ENCODE measurements at regions not wholly inside any gene's neighbourhood (a gene's known extent, or its start where the extent isn't known, plus 50 kb on each side); places are given as distances from the start of the nearest gene placed in this dataset.

DNA sequence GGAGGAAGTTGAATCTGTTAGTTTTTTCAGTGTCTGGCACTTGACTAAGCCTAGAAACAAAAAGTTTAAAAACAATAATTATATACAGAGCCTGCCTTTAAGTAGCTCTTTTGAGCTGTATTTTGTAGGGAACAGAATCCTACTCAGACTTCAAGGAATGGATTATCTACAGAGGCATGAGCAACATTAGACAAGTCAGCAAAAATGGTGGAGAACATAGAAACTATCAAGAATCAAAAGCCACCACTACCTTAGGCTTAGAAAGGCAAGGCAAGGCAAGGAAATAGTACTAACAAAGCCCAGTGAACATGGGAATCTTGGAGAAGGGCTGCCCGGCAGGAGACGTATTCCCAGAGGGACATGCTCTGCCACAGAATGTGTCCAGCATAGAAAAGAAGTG, 353.6 kb upstream of the FAT3 start:
- Histone ChIP-seq H3K27ac (replicated peaks) (no peak overlapping the region), H3K4me3 (replicated peaks; ENCODE audit: insufficient read depth, low read length) (no peak overlapping the region), H3K27me3 (ENCODE audit: insufficient read depth, poor library complexity, severe bottlenecking) (no peaks in the 10 kb centered on the region)
- no peak for DNase-seq (ENCODE audit: low read depth in 1 of 2, low spot score in 1 of 2)
- TF ChIP-seq POLR2AphosphoS5 (IDR thresholded peaks at IDR 0.05; ENCODE audit: low read depth): no peak
- no peak for TF ChIP-seq GABPA (IDR thresholded peaks at IDR 0.05; ENCODE audit: low read depth)
- TF ChIP-seq, protein P1, sequence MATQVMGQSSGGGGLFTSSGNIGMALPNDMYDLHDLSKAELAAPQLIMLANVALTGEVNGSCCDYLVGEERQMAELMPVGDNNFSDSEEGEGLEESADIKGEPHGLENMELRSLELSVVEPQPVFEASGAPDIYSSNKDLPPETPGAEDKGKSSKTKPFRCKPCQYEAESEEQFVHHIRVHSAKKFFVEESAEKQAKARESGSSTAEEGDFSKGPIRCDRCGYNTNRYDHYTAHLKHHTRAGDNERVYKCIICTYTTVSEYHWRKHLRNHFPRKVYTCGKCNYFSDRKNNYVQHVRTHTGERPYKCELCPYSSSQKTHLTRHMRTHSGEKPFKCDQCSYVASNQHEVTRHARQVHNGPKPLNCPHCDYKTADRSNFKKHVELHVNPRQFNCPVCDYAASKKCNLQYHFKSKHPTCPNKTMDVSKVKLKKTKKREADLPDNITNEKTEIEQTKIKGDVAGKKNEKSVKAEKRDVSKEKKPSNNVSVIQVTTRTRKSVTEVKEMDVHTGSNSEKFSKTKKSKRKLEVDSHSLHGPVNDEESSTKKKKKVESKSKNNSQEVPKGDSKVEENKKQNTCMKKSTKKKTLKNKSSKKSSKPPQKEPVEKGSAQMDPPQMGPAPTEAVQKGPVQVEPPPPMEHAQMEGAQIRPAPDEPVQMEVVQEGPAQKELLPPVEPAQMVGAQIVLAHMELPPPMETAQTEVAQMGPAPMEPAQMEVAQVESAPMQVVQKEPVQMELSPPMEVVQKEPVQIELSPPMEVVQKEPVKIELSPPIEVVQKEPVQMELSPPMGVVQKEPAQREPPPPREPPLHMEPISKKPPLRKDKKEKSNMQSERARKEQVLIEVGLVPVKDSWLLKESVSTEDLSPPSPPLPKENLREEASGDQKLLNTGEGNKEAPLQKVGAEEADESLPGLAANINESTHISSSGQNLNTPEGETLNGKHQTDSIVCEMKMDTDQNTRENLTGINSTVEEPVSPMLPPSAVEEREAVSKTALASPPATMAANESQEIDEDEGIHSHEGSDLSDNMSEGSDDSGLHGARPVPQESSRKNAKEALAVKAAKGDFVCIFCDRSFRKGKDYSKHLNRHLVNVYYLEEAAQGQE (IDR thresholded peaks at IDR 0.05; ENCODE audit: insufficient replicate concordance, low read depth): no peak
- no peak for TF ChIP-seq SPI1 (IDR thresholded peaks at IDR 0.05; ENCODE audit: borderline replicate concordance, low read depth)
- TF ChIP-seq, protein P2, sequence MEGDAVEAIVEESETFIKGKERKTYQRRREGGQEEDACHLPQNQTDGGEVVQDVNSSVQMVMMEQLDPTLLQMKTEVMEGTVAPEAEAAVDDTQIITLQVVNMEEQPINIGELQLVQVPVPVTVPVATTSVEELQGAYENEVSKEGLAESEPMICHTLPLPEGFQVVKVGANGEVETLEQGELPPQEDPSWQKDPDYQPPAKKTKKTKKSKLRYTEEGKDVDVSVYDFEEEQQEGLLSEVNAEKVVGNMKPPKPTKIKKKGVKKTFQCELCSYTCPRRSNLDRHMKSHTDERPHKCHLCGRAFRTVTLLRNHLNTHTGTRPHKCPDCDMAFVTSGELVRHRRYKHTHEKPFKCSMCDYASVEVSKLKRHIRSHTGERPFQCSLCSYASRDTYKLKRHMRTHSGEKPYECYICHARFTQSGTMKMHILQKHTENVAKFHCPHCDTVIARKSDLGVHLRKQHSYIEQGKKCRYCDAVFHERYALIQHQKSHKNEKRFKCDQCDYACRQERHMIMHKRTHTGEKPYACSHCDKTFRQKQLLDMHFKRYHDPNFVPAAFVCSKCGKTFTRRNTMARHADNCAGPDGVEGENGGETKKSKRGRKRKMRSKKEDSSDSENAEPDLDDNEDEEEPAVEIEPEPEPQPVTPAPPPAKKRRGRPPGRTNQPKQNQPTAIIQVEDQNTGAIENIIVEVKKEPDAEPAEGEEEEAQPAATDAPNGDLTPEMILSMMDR (IDR thresholded peaks at IDR 0.05; ENCODE audit: insufficient read depth, low read length): no peak

DNA sequence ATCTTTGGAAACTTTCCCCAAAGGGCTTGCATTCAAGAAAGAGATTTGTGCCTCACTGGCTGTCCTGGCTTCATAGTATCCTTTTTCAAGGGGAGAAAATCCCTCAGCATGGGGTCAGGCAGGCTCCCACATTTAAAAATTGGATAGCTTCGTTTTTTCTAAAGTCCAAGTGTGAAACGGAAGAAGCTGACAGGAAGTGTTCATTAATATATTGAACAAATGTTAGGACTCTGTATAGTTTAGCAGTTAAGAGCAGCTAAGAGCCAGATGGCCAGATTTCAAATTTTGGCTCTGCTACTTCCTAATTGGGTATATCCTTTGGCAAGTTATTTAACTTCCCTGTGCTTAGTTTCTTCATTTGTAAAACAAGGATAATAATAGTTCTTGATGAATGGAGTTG, 354.9 kb upstream of the FAT3 start:
- H3K4me3 ChIP-seq (replicated peaks; ENCODE audit: insufficient read depth, low read length): no peak overlapping the region
- no peak overlapping the region for H3K27ac ChIP-seq (replicated peaks)
- no peak for DNase-seq (ENCODE audit: low read depth in 1 of 2, low spot score in 1 of 2)
- TF ChIP-seq GABPA (IDR thresholded peaks at IDR 0.05; ENCODE audit: low read depth) (no peak), POLR2AphosphoS5 (IDR thresholded peaks at IDR 0.05; ENCODE audit: low read depth) (no peak), SPI1 (IDR thresholded peaks at IDR 0.05; ENCODE audit: borderline replicate concordance, low read depth) (no peak)
- TF ChIP-seq, protein P1 (IDR thresholded peaks at IDR 0.05; ENCODE audit: insufficient replicate concordance, low read depth): no peak
- TF ChIP-seq, protein P2 (IDR thresholded peaks at IDR 0.05; ENCODE audit: insufficient read depth, low read length): no peak
- H3K27me3 ChIP-seq (ENCODE audit: insufficient read depth, poor library complexity, severe bottlenecking): no peaks in the 10 kb centered on the region

DNA sequence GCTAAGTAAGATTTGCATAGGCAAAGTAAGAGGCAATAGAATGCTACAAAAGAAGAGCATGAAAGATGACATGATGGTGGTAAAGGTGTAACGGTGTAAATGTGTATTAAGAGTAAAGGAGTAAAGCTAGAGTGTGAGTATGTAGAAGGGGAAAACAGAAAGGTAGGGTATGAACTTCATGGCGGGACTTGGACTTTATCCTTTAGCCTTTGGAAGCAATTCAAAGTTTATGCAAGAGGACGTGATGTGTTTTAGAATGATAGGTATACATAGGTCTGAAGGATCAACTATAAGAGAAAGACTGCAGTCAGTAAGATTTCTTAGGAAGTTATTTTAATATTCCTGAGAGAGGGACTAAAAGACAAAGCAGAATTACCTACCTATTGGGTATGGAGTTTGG, 358.0 kb upstream of the FAT3 start:
- TF ChIP-seq, protein P2 (IDR thresholded peaks at IDR 0.05; ENCODE audit: insufficient read depth, low read length): no peak
- TF ChIP-seq POLR2AphosphoS5 (IDR thresholded peaks at IDR 0.05; ENCODE audit: low read depth) (no peak), SPI1 (IDR thresholded peaks at IDR 0.05; ENCODE audit: borderline replicate concordance, low read depth) (no peak), GABPA (IDR thresholded peaks at IDR 0.05; ENCODE audit: low read depth) (no peak)
- TF ChIP-seq, protein P1 (IDR thresholded peaks at IDR 0.05; ENCODE audit: insufficient replicate concordance, low read depth): no peak
- DNase-seq (ENCODE audit: low read depth in 1 of 2, low spot score in 1 of 2): no peak
- Histone ChIP-seq H3K27me3 (ENCODE audit: insufficient read depth, poor library complexity, severe bottlenecking) (no peaks in the 10 kb centered on the region), H3K4me3 (replicated peaks; ENCODE audit: insufficient read depth, low read length) (no peak overlapping the region), H3K27ac (replicated peaks) (no peak overlapping the region)
